ENCODE measurements at regions not wholly inside any gene's neighbourhood (a gene's known extent, or its start where the extent isn't known, plus 50 kb on each side); places are given as distances from the start of the nearest gene placed in this dataset.

DNA sequence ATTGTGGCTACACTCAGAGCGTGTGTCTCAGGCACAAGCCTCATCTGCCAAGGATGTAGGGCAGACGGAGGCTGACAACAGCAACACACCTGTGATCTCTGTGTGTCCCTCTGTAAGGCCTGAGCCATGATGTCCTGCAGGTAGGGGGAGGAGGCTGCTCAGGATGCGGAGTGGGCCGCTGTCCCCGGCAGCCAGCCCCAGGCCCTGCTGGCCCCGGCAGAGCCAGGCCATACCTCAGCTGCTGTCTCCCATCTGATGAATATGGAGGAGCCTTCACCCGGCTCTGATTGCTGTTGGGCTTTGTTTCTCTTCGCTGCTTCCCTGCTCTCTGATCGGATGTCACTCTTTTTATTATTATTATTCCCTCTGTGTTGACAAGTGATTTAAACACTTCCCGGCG, 83.6 kb upstream of the NCAM1 start:
- TF ChIP-seq CTCF (IDR thresholded peaks at IDR 0.05; ENCODE audit: low read depth, low read length, poor library complexity, severe bottlenecking) (no peak), EZH2phosphoT487 (IDR thresholded peaks at IDR 0.05; ENCODE audit: borderline replicate concordance, low read length) (no peak)

Data from DOHH2 (cell line).